ENCODE measurements at regions not wholly inside any gene's neighbourhood (a gene's known extent, or its start where the extent isn't known, plus 50 kb on each side); places are given as distances from the start of the nearest gene placed in this dataset. TPM values are rescaled to one million over a fixed set of nuclear protein-coding genes. Genes with fewer than 3 reads are reported as not detected.

DNA sequence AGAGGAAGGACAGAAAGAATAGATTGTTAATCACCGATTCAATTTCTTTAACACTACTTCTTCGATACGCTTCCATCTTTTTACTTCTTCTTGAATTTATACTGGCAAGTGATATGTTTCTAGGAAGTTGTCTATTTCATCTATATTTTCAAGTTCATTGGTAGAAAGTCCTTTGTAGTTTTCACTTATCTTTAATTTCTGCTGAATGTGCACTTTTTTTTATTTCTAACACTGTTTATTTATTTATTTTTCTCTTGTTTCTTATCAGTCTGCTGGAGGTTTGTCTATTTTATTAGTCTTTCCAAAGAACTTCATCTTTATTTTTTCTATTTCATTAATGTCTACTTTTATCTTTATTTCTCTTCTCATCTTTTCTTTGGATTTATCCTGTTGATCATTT lies 63.6 kb downstream of the SIX1 start:
- Histone ChIP-seq H3K9me3 (no peaks in the 10 kb centered on the region), H3K4me3 (replicated peaks in 1 of 3) (no peak overlapping the region), H3K36me3 (no peaks in the 10 kb centered on the region), H3K27me3 (no peaks in the 10 kb centered on the region), H3K4me1 (no peaks in the 10 kb centered on the region), H3K27ac (no peak overlapping the region)
- DNase-seq = no peak
- 95% methylated on average over 3 of the region's 3 CpGs for WGBS, 2 donors
- TF ChIP-seq POLR2A (IDR thresholded peaks at IDR 0.05) = no peak
- TF ChIP-seq, protein P1, sequence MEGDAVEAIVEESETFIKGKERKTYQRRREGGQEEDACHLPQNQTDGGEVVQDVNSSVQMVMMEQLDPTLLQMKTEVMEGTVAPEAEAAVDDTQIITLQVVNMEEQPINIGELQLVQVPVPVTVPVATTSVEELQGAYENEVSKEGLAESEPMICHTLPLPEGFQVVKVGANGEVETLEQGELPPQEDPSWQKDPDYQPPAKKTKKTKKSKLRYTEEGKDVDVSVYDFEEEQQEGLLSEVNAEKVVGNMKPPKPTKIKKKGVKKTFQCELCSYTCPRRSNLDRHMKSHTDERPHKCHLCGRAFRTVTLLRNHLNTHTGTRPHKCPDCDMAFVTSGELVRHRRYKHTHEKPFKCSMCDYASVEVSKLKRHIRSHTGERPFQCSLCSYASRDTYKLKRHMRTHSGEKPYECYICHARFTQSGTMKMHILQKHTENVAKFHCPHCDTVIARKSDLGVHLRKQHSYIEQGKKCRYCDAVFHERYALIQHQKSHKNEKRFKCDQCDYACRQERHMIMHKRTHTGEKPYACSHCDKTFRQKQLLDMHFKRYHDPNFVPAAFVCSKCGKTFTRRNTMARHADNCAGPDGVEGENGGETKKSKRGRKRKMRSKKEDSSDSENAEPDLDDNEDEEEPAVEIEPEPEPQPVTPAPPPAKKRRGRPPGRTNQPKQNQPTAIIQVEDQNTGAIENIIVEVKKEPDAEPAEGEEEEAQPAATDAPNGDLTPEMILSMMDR (IDR thresholded peaks at IDR 0.05) = no peak
- intact Hi-C loops (cut with DNase I) = no loop called here

- Histone ChIP-seq H3K4me3 (replicated peaks in 1 of 3) (no peak overlapping the region), H3K36me3 (no peaks in the 10 kb centered on the region), H3K9me3 (no peaks in the 10 kb centered on the region), H3K27ac (no peak overlapping the region), H3K27me3 (no peaks in the 10 kb centered on the region), H3K4me1 (peaks cover 0 to 15% of the 10 kb centered on the region in 2 donors)
- intact Hi-C loops (cut with DNase I) = no loop called here
- DNase-seq = no peak
- 98 to 99% methylated on average over 1 of the region's 1 CpG for WGBS, 2 donors
- TF ChIP-seq, protein P1 (IDR thresholded peaks at IDR 0.05) = no peak
- TF ChIP-seq POLR2A (IDR thresholded peaks at IDR 0.05) = no peak
Measured at GRCh38 chr14:60589442-60589841, 59.8 kb downstream of the SIX1 start.

DNA sequence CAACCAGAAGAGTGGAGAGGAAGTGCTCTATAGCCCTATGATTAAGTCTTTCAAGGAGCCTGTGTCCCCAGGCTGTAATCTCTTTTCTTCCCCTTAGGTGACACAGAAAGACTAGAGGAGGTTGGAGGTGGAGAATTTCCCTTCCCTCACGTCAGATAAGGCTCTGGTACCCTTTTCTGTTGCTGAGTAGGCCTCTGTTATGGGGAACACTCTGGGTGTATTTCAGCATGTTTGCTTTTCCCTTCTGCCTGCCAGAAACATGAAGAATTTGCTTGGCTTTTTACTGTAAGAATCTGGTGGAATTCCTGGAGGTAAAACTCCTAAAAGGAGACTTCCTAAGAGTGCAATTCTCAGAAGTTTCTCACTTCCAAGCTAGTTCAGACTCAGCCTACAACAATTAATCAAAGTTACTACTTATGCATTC lies 58.3 kb downstream of the SIX1 start:
- H3K9me3 ChIP-seq = no peaks in the 10 kb centered on the region
- H3K36me3 ChIP-seq = no peaks in the 10 kb centered on the region
- intact Hi-C loops (cut with DNase I) = no loop called here
- TF ChIP-seq POLR2A (IDR thresholded peaks at IDR 0.05) = no peak
- TF ChIP-seq, protein P1 (IDR thresholded peaks at IDR 0.05) = no peak
- no peaks in the 10 kb centered on the region for H3K27me3 ChIP-seq
- WGBS, 2 donors = 50 to 76% methylated on average over 1 of the region's 1 CpG
- peaks cover 0 to 18% of the 10 kb centered on the region in 2 donors for H3K4me1 ChIP-seq
- no peak for DNase-seq
- H3K4me3 ChIP-seq (replicated peaks in 1 of 3) = no peak overlapping the region
- no peak overlapping the region for H3K27ac ChIP-seq

Small RNAs in the stretch of these regions (small RNA-seq; reads per million reads assigned to genes)
- not detected for gene AL049874.2

Measured in thyroid gland (tissue), 4 donors.